ENCODE measurements at regions not wholly inside any gene's neighbourhood (a gene's known extent, or its start where the extent isn't known, plus 50 kb on each side); places are given as distances from the start of the nearest gene placed in this dataset.

DNA sequence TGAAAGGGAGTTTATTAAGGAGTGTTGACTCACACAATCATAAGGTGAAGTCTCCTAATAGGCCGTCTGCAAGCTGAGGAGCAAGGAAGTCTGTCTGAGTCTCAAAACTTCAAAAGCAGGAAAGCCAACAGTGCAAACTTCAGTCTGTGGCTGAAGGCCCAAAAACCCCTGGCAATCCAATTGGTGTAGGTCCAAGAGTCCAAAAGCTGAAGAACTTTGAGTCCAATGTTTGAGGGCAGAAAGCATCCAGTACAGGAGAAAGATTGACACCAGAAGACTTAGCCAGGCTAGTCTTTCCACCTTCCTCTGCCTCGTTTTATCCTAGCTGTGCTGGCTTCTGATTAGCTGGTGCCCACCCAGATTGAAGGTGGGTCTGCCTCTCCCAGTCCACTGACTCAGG is 535.2 kb downstream of the ARAP2 start:
- TF ChIP-seq, protein P1, sequence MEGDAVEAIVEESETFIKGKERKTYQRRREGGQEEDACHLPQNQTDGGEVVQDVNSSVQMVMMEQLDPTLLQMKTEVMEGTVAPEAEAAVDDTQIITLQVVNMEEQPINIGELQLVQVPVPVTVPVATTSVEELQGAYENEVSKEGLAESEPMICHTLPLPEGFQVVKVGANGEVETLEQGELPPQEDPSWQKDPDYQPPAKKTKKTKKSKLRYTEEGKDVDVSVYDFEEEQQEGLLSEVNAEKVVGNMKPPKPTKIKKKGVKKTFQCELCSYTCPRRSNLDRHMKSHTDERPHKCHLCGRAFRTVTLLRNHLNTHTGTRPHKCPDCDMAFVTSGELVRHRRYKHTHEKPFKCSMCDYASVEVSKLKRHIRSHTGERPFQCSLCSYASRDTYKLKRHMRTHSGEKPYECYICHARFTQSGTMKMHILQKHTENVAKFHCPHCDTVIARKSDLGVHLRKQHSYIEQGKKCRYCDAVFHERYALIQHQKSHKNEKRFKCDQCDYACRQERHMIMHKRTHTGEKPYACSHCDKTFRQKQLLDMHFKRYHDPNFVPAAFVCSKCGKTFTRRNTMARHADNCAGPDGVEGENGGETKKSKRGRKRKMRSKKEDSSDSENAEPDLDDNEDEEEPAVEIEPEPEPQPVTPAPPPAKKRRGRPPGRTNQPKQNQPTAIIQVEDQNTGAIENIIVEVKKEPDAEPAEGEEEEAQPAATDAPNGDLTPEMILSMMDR (IDR thresholded peaks at IDR 0.05; ENCODE audit: insufficient read depth, low read length, missing control alignments): no peak
- no peak overlapping the region for H3K4me3 ChIP-seq (ENCODE audit: low read depth, low read length)
- POLR2A ChIA-PET: no interaction called here
- CTCF ChIA-PET: no interaction called here
- no peak for DNase-seq (ENCODE audit: low read depth, low spot score)

DNA sequence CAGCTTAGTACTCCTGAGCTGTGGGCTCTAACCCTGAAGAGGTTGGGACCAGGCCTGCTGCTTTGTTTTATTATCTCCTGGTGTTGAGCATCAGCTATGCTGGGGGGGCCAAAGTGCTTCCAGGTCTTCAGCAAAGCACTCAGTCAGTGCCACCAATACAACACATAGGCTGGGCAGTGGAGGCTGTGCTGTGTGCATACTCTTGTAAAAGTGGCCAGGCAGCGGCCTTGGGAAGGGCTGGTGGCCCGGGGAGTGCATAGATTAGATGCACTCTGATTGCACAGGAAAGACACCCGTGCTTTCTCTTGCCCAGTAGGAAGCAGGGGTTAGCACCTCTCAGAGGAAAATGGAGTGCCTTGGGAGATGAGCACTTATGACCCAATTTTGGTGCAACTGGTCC is 534.0 kb downstream of the ARAP2 start:
- TF ChIP-seq, protein P1 (IDR thresholded peaks at IDR 0.05; ENCODE audit: insufficient read depth, low read length, missing control alignments): no peak
- ChIA-PET POLR2A (no interaction called here), CTCF (no interaction called here)
- DNase-seq (ENCODE audit: low read depth, low spot score): no peak
- no peak overlapping the region for H3K4me3 ChIP-seq (ENCODE audit: low read depth, low read length)

DNA sequence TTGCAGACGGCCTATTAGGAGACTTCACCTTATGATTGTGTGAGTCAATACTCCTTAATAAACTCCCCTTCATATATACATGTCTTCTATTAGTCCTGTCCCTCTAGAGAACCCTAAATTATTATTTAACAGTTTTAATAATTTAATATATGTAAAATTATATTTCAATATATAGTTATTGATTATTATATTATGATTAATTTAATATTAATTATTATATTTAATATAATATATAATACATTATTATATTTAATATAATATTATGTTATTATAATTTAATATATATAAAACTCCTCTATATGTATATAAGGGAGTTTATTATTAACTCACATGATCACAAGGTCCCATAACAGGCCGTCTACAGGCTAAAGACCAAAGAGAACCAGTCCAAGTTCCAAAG is 533.2 kb downstream of the ARAP2 start:
- ChIA-PET POLR2A (no interaction called here), CTCF (no interaction called here)
- TF ChIP-seq, protein P1 (IDR thresholded peaks at IDR 0.05; ENCODE audit: insufficient read depth, low read length, missing control alignments): no peak
- no peak for DNase-seq (ENCODE audit: low read depth, low spot score)
- H3K4me3 ChIP-seq (ENCODE audit: low read depth, low read length): no peak overlapping the region

DNA sequence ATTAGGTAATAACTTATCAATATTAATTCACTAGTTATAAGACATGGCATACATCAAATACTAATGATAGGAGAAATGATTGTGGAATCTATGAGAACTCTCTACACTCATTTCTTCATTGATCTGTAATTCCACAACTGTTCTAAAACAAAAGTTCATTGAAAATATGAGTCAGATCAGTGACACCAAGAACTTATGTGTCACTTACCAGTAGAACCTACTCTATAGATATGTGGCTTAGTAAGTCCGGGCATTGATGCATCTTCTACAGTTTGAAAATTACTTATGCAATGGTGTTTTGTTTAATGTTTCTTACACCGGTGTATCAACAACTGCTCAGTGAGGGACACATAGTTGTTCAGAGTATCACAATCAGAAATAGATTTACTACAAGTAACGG is 520.3 kb downstream of the ARAP2 start:
- DNase-seq (ENCODE audit: low read depth, low spot score): no peak
- ChIA-PET CTCF (no interaction called here), POLR2A (no interaction called here)
- TF ChIP-seq, protein P1 (IDR thresholded peaks at IDR 0.05; ENCODE audit: insufficient read depth, low read length, missing control alignments): no peak
- no peak overlapping the region for H3K4me3 ChIP-seq (ENCODE audit: low read depth, low read length)

DNA sequence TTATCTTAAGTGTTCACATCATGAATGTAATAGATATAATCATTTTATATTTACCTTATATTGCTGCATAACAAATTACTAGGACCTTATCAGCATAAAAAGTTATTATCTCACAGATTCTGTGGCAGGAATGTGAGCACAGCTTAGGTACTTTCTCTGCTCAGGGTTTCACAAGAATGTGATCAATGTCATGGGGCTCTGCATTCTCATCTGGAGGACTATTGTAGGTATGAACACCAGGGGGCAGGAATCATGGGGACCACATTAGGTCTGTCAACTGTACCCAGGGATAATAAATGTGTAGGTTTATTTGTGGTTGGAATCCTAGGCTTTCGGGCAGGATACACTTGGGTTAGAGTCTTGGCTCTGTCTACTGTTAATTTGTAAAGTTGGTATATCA is 519.2 kb downstream of the ARAP2 start:
- ChIA-PET CTCF (no interaction called here), POLR2A (interaction anchor here (0.6 kb wide), 1 partner anchor 25 kb away, joined by 5 read pairs; no protein-coding TSS in a partner anchor)
- DNase-seq (ENCODE audit: low read depth, low spot score): no peak
- H3K4me3 ChIP-seq (ENCODE audit: low read depth, low read length): no peak overlapping the region
- TF ChIP-seq, protein P1 (IDR thresholded peaks at IDR 0.05; ENCODE audit: insufficient read depth, low read length, missing control alignments): no peak

DNA sequence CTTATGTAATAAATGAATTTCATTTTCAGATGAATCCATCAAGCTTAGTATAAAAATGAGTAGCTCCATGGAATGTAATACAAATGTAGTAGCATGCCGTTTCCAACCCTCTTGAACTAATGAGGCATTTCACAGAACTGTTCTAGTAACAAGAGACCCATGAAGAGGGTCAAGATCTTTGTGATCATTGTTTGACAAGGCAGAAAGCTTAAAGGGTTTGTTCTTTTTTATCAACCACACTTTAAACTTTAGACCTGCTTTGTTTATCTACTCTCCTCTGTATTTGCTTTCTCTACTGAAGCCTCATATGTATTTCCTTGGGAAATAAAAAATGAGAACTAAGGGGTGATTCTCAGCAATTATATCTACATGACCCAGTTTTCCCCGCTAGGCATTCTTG is 513.9 kb downstream of the ARAP2 start:
- no peak for DNase-seq (ENCODE audit: low read depth, low spot score)
- H3K4me3 ChIP-seq (ENCODE audit: low read depth, low read length): no peak overlapping the region
- CTCF ChIA-PET: no interaction called here
- TF ChIP-seq, protein P1 (IDR thresholded peaks at IDR 0.05; ENCODE audit: insufficient read depth, low read length, missing control alignments): no peak
- POLR2A ChIA-PET: no interaction called here
